Activated naive CD8-positive, alpha-beta T cell (primary cell): ENCODE measurements at regions not wholly inside any gene's neighbourhood (a gene's known extent, or its start where the extent isn't known, plus 50 kb on each side); places are given as distances from the start of the nearest gene placed in this dataset.
"Not testable (repeated sequence)": the region's sequence is repeated elsewhere in the genome, so short reads cannot be mapped to it uniquely, and the experiment has no call there.

Experiments used
- H3K27ac Mint-ChIP-seq: one replicate; pipeline ENCODE4 v1.8.0; 2021; ENCODE audit warnings: mixed read lengths
- H3K27me3 Mint-ChIP-seq: one replicate; pipeline ENCODE4 v1.8.0; 2021; ENCODE audit warnings: mixed read lengths
- H3K36me3 Mint-ChIP-seq: one replicate; pipeline ENCODE4 v1.8.0; 2021; ENCODE audit warnings: mixed read lengths
- H3K4me1 Mint-ChIP-seq: one replicate; pipeline ENCODE4 v1.8.0; 2021; ENCODE audit warnings: low read depth, mixed read lengths
- H3K4me3 Mint-ChIP-seq: one replicate; pipeline ENCODE4 v1.8.0; 2021; ENCODE audit warnings: mild to moderate bottlenecking, mixed read lengths
- H3K9me3 Mint-ChIP-seq: one replicate; pipeline ENCODE4 v1.8.0; 2021; ENCODE audit warnings: low read depth, mixed read lengths

- Mint-ChIP-seq H3K9me3 (peaks cover 15% of the 10 kb centered on the region), H3K4me1 (peaks cover 50% of the 10 kb centered on the region), H3K27ac (peak overlapping the region; percentile 10), H3K4me3 (peak overlapping the region; percentile 7)
- not testable (repeated sequence) for H3K36me3 Mint-ChIP-seq, H3K27me3 Mint-ChIP-seq
Observed at GRCh38 chr9:90192465-90192864, 450.2 kb downstream of the DIRAS2 start.

GRCh38 chr9:90198956-90199355 is 443.7 kb downstream of the DIRAS2 start:
- H3K4me3 Mint-ChIP-seq = no peak overlapping the region
- peaks cover 6% of the 10 kb centered on the region for H3K9me3 Mint-ChIP-seq
- no peaks in the 10 kb centered on the region for H3K27me3 Mint-ChIP-seq
- H3K27ac Mint-ChIP-seq = no peak overlapping the region
- no peaks in the 10 kb centered on the region for H3K4me1 Mint-ChIP-seq
- H3K36me3 Mint-ChIP-seq = peaks cover 7% of the 10 kb centered on the region

DNA sequence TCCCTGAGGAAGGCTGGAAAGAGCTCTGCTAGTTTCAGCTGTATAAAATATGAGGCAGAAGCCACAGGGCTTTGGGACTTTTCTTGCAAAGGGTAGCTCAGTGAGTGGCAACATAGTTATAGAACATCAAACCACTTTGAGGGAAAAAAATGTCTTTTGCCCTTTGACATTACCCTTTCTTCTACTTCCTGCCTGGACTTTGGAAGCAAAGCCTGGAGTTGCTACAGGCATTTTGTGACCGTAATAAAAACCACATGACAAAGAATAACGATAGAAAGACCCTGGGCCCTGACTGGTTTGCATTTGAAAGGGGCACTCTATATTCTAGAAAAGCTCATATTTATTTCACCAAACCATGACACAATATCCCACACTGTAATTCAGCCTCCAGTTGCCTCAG is 440.9 kb downstream of the DIRAS2 start:
- H3K9me3 Mint-ChIP-seq = peaks cover 6% of the 10 kb centered on the region
- H3K27me3 Mint-ChIP-seq = peaks cover 3% of the 10 kb centered on the region
- peaks cover 2% of the 10 kb centered on the region for H3K4me1 Mint-ChIP-seq
- H3K4me3 Mint-ChIP-seq = no peak overlapping the region
- H3K27ac Mint-ChIP-seq = no peak overlapping the region
- peaks cover 4% of the 10 kb centered on the region for H3K36me3 Mint-ChIP-seq

- peaks cover 3% of the 10 kb centered on the region for H3K27me3 Mint-ChIP-seq
- peaks cover 2% of the 10 kb centered on the region for H3K4me1 Mint-ChIP-seq
- no peak overlapping the region for H3K27ac Mint-ChIP-seq
- H3K36me3 Mint-ChIP-seq = no peaks in the 10 kb centered on the region
- H3K9me3 Mint-ChIP-seq = no peaks in the 10 kb centered on the region
- H3K4me3 Mint-ChIP-seq = no peak overlapping the region
Observed at GRCh38 chr9:90204128-90204831, 438.3 kb downstream of the DIRAS2 start.

GRCh38 chr9:90213045-90213444 is 429.6 kb downstream of the DIRAS2 start:
- H3K9me3 Mint-ChIP-seq, H3K27ac Mint-ChIP-seq, H3K36me3 Mint-ChIP-seq, H3K4me1 Mint-ChIP-seq, H3K27me3 Mint-ChIP-seq, H3K4me3 Mint-ChIP-seq: not testable (repeated sequence)

DNA sequence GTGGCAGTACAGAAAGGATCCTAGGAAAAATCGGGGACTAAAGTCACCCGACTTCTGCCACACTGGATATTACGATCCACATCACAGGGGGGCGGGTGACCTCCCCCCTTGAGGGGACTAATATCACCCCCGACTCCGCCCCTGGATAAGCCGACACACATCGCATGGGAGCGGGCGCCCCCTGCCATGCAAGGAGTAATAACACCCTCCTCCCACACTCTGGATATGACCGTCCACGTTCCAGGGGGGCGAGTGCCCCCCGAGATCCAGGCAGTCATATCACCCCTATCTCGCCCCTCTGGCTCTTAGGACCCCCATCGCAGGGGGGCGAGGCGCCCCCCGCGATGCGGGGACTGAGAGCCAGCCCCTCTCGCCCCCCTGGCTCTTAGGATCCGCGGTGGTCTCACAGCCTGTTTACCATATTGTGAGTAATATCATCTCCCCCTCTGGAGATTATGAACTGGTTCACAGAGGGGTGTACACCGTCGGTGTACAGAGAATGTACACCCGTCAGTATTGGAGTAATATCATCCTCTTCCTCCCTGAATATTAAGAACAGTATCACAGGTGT is 423.0 kb downstream of the DIRAS2 start:
- no peaks in the 10 kb centered on the region for H3K9me3 Mint-ChIP-seq

GRCh38 chr9:90221899-90222298 is 420.7 kb downstream of the DIRAS2 start:
- not testable (repeated sequence) for H3K4me3 Mint-ChIP-seq, H3K4me1 Mint-ChIP-seq, H3K9me3 Mint-ChIP-seq, H3K36me3 Mint-ChIP-seq, H3K27ac Mint-ChIP-seq
- peaks cover 15% of the 10 kb centered on the region for H3K27me3 Mint-ChIP-seq

More for the DNA sequence above, 423.0 kb downstream of the DIRAS2 start:
- H3K27me3 Mint-ChIP-seq = peaks cover 15% of the 10 kb centered on the region
- peaks cover 4% of the 10 kb centered on the region for H3K4me1 Mint-ChIP-seq
- no peak overlapping the region for H3K27ac Mint-ChIP-seq
- no peaks in the 10 kb centered on the region for H3K36me3 Mint-ChIP-seq
- H3K4me3 Mint-ChIP-seq = peak overlapping the region; percentile 7

GRCh38 chr9:90226839-90227338 is 415.7 kb downstream of the DIRAS2 start:
- not testable (repeated sequence) for H3K9me3 Mint-ChIP-seq, H3K36me3 Mint-ChIP-seq, H3K4me3 Mint-ChIP-seq, H3K27me3 Mint-ChIP-seq, H3K4me1 Mint-ChIP-seq, H3K27ac Mint-ChIP-seq

- H3K36me3 Mint-ChIP-seq, H3K4me1 Mint-ChIP-seq, H3K27ac Mint-ChIP-seq, H3K9me3 Mint-ChIP-seq, H3K27me3 Mint-ChIP-seq, H3K4me3 Mint-ChIP-seq: not testable (repeated sequence)
Observed at GRCh38 chr9:90233081-90233480, 409.5 kb downstream of the DIRAS2 start.

DNA sequence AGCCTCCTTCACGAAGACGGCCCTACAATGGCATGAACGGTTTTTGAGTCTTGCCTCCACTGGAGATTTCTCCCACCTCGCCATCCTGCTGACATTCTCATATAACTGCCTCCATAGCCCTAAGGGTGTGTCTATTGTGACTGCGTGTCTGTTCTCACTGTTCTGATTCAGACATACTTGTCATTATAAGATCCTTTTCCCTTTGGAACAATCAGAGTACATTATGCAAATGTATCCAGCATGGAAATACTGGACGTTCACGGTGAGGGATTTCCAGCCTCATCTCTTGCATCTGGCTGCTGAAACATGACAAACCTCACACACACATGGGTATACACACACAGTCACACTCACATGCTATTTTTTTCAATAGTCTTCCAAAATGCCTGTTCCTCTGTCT is 402.1 kb downstream of the DIRAS2 start:
- no peaks in the 10 kb centered on the region for H3K4me1 Mint-ChIP-seq
- H3K9me3 Mint-ChIP-seq = no peaks in the 10 kb centered on the region
- H3K4me3 Mint-ChIP-seq = no peak overlapping the region
- no peak overlapping the region for H3K27ac Mint-ChIP-seq
- no peaks in the 10 kb centered on the region for H3K36me3 Mint-ChIP-seq
- H3K27me3 Mint-ChIP-seq = no peaks in the 10 kb centered on the region

GRCh38 chr9:90245661-90246060 is 397.0 kb downstream of the DIRAS2 start:
- Mint-ChIP-seq H3K36me3 (no peaks in the 10 kb centered on the region), H3K27me3 (peaks cover 4% of the 10 kb centered on the region), H3K27ac (no peak overlapping the region), H3K4me3 (no peak overlapping the region), H3K9me3 (no peaks in the 10 kb centered on the region), H3K4me1 (no peaks in the 10 kb centered on the region)

DNA sequence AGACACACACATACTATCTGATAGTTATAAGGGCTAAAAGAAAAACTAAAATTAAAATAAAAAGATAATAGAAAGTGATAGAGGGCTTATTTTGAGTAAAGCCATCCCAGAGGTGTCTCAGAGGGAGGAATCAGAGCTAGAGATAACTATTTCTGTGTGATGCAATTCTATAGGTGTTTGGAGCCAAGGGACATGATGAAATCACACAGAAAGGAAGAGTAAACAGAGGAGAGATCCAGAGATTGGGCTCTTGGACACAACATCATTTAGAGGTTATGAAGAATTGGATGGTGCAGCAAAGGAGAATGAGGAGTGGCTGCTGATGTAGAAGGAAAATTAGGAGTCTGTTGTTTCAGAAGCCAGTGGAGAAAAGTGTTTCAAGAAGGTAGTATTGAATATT is 393.5 kb downstream of the DIRAS2 start:
- H3K27me3 Mint-ChIP-seq = peaks cover 4% of the 10 kb centered on the region
- no peak overlapping the region for H3K27ac Mint-ChIP-seq
- no peaks in the 10 kb centered on the region for H3K9me3 Mint-ChIP-seq
- H3K4me3 Mint-ChIP-seq = no peak overlapping the region
- H3K4me1 Mint-ChIP-seq = no peaks in the 10 kb centered on the region
- H3K36me3 Mint-ChIP-seq = no peaks in the 10 kb centered on the region

- Mint-ChIP-seq H3K27me3 (peaks cover 4% of the 10 kb centered on the region), H3K4me3 (no peak overlapping the region), H3K27ac (no peak overlapping the region)
Observed at GRCh38 chr9:90251316-90251715, 391.3 kb downstream of the DIRAS2 start.

GRCh38 chr9:90256345-90256744 is 386.3 kb downstream of the DIRAS2 start:
- Mint-ChIP-seq H3K36me3 (no peaks in the 10 kb centered on the region), H3K4me3 (no peak overlapping the region), H3K9me3 (peaks cover 10% of the 10 kb centered on the region), H3K4me1 (no peaks in the 10 kb centered on the region), H3K27me3 (peaks cover 9% of the 10 kb centered on the region), H3K27ac (no peak overlapping the region)

More at GRCh38 chr9:90251316-90251715, 391.3 kb downstream of the DIRAS2 start:
- no peaks in the 10 kb centered on the region for H3K36me3 Mint-ChIP-seq
- no peaks in the 10 kb centered on the region for H3K9me3 Mint-ChIP-seq
- H3K4me1 Mint-ChIP-seq = no peaks in the 10 kb centered on the region

DNA sequence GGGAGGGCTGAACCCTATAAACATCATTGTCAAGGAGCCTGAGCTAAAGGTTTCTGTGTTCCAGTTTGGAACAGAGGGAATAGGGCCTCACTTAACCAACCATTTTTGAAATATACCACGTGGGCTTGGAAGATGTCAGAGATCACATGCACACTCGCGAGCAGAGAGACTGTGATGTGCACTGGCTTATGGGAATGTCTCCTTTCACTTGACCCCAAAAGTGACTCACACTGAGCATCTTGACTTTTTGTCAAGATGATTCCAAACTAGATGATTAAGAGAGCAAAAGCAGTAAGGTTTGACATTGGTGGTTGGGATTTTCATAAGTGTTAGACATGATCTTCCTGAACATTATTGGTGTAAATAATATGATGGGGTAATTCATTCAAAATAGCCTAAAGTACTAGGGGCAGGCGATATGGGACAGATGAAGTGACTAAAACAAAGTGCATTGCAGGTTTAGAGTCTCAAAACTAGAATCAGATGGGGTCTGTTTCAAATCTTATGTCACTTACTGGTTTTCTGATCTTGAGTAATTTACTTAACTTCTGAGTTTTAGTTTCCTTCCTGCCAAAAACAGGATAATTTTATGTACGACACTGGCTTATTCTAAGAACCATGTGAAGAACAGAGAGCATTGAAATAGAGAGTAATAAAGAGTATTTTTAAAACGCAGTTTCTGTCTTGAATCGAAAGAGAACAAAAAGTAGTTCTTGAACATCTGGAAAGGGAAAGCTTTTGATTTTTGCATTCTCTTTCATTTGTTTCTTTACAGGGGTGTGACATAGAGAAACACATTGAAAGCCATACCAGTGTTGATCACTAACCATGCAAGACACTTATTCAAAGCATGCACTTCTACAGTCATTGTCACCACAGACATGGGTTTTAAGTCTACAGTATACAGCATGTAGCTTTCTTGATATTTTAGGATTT is 383.0 kb downstream of the DIRAS2 start:
- Mint-ChIP-seq H3K27me3 (peaks cover 9% of the 10 kb centered on the region), H3K27ac (no peak overlapping the region), H3K4me1 (no peaks in the 10 kb centered on the region), H3K4me3 (no peak overlapping the region), H3K36me3 (no peaks in the 10 kb centered on the region), H3K9me3 (peaks cover 15% of the 10 kb centered on the region)
